NCI-H526 treated with DMSO at 0.1 percent for 48 hours (cell line): ENCODE measurements at regions not wholly inside any gene's neighbourhood (a gene's known extent, or its start where the extent isn't known, plus 50 kb on each side); places are given as distances from the start of the nearest gene placed in this dataset.
"Not testable (repeated sequence)": the region's sequence is repeated elsewhere in the genome, so short reads cannot be mapped to it uniquely, and the experiment has no call there.

Experiments used
- DNase-seq: peaks from one replicate; lab custom pipeline; 2025; lab: John Stamatoyannopoulos, UW

DNA sequence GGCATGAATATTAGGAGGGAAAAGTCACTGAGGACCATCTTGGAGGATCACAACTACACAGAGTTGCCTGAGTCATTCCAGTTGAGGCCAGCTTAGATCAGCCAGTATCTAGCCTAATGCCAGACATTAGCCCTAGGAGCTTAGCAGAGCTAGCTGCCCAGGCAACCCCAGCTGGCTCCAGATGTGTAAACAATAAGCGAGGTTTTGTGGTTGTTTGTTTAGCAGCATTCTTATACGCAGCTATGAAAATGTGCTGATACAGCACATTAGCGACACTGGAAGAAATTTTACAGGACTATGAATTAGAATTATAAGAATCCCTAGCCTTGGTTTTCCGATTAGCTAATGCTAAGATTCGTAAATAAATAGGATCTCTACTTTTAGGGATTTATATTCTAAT is 59.3 kb downstream of the BTBD3 start:
- DNase-seq = no peak

DNA sequence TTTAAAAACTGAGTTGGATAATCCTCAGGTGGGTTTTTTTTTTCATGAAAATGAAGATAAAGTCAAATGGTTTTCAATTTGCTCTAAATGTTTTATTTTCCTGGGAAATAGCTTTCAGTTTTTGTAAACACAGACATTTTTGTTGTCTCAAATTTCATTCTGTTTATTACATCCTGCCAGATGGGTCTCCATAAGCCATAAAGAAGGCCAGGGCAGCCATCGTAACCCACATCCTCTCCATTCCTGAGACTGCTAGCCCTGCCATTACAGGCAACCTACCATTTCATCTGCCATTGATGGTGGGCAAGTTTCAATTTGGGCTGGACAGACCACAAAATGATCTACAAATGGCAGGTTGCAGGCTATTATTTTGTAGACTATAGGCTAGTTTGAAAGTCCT is 60.8 kb downstream of the BTBD3 start:
- DNase-seq = no peak

DNA sequence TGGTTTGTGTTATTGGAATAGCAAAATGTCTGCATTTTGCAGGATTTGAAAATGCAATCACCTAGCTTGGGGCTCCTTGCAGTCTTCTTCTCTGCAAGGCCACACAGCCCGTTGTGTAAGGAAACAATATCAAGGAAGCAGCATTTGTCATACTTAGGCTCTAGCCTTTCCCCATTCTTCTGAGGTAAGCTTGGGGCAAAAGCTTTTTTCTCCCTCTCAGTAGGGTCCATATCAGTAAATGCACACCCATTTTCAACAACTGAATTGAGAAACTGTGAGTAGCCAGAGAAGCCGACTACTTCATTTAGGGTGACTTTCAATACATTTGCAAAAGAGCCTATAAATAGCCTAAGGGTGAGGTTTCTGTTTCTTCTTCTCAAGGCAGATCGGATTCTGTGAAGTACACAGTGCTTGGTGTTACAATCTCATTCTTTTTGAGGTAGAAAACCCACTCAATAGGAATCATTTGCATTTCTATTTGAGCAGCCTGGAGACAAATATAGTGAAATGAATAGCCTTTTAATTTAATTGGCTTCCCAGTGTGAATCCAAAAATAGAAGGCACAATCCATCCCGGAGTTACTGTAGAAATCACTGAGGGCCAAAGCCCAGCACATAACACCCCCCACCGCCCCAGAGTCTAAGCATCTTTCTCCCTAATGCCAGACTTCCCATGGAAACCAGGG is 61.8 kb downstream of the BTBD3 start:
- DNase-seq = no peak

DNA sequence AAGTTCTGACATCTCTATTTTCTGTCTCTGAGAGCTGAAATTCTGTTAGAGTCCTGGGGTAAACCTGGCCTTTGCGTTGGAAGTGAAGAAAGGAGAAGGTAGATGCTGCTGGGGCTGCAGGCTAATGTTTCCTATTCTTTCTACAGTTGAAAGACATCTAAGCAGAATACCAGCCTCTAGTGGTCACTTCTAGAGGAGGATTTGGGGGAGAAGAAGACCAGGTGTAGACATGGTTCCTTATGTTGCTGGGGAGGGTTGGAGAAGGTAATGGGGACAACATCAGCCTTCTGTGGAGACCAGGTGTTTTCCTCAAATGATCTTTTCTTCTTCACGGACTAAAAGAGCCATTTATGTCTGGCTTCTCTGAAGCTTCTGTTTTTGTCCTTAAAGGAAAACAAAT is 62.6 kb downstream of the BTBD3 start:
- DNase-seq = no peak

DNA sequence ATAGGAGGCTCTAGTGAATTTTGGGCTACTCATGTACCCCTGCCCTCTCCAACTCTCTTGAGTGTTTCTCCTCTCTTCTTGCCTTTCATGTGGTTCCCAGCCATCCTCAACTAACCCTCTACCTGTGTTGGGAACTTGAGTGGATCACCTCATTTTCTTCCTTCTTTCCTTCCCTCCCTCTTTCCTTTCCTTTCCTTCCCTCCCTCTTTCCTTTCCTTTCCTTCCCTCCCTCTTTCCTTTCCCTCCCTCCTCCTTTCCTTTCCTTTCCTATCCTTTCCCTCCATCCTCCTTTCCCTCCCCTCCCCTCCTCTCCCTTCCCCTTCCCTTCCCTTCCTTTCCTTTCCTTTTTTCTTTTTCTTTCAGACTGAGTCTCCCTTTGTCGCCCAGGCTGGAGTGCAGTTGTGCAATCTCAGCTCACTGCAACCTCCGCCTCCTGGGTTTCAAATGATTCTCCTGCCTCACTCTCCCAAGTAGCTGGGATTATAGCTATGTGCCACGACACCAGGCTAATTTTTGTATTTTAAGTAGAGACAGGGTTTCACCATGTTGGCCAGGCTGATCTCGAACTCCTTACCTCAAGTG is 63.8 kb downstream of the BTBD3 start:
- no peak for DNase-seq

DNA sequence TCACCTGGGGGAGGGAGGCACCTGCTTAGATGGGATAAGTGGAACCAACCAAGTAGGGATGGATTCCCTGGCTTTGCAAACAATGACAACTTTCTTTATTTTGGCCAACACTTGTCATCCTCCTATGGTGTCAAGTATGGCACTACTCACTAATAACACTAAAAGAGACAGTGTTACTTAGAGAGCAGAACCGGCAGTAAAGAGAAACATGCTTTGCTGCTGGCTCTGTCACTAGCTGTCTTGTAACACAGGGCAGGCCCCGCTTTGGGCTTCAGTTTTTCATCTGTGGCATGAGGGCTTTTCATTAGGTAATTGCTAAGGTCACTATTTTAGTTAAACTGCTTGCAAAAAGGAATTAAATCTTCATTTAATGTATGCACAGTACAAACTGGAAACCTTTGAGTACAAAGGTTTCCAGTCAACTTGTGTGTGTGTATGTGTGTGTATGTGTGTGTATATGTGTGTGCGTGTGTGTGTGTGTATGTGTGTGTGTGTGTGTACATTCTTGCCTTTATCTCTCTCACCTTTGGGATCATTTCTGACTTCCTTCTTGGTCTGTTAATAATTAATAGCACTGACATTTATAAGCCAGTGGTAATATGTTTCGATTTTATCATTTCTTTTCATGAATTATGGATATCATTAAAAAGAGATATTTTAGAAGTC is 64.7 kb downstream of the BTBD3 start:
- no peak for DNase-seq

DNA sequence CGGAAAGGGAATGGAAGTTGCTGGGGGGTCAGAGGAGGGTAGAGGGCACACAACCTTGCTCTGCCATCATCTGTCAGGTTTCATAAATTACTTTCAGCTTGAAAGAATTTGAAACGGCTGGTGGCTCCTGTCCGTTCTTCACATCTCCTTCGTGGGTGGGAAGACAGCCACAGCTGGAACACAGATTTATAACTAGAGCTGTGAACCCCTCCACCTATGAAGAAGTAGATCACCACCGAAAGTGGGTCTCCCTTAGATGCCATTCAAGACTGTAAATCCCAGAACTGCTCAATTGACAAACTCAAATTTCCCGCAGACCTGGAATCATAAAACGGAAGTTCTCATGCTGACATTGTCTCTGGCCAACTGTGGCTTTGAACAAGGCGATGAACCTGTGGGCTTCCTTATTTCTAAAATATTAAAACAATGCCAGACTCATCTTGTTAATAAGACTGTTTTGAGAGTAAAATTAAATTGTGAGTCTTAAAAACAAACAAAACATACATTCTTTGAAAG is 65.3 kb downstream of the BTBD3 start:
- no peak for DNase-seq

DNA sequence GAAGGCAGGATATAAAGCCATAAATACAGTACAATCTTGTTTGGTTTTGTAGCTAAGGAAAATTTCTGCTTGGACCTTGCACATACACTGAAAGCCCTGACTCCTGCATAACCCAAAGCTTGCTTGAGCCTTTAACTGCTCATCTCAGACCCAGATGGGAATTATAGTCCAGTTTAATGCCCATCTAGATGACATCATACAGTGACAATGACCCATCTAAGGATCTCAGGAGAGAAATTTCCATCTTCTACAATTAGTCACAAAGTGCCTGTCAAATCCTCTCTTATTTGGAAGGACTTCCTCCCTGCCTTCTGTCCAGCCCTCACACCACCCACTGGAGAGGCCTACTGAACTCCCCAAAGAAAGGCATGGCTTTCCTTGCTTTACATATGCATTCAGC is 69.3 kb downstream of the BTBD3 start:
- DNase-seq = no peak

DNA sequence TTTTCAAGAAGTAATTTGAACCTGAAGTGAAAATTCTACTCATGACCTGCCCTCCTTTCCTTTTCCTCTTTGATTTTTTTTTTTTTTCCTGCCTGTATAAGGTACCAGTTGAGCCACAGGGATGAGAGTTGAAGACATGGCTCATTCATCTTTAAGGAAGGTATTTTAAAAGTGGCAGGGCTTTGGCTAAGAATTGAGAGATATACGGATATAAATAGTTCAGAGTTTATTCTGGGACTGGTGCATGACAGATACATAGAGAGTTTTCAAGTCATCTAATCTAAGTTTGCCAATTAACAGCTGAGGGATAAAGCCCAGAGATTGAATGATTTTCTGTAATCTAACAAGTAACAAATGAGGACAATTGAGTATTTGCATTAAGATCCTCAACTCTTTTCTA is 69.8 kb downstream of the BTBD3 start:
- DNase-seq = no peak

DNA sequence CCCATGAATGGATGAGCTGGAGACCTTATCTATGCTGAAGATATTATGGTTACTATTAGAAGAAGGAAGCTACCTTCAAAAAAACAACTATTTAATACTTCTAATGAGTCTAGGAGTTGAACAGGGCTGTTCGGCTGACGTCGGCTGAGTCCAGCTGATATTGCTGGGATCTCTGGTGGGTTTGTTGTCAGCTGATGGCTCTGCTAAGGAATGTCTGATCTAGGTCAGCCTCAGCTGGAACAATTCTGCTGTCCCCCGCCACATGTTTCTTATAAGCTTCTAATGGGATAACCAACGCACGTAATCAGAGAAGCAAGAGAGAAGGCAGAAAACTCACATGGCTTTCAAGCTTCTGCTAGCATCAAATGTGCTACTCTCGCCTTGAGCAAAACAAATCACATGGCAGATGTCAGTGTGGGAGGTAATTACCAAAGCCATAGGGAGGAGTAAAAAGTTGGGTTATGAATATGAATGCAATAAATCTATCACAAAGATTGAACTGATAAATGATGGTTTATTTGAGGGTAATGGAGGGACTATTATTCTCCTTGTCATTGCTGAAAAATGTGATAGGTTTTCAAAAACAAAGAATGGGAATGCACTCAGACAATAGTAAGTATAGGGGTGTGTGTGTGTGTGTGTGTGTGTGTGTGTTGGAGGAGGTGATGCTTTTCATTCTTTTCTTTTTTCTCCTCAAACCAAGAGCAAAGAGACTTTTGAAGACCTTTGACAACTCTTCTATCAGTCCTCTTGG is 71.5 kb downstream of the BTBD3 start:
- no peak for DNase-seq

DNA sequence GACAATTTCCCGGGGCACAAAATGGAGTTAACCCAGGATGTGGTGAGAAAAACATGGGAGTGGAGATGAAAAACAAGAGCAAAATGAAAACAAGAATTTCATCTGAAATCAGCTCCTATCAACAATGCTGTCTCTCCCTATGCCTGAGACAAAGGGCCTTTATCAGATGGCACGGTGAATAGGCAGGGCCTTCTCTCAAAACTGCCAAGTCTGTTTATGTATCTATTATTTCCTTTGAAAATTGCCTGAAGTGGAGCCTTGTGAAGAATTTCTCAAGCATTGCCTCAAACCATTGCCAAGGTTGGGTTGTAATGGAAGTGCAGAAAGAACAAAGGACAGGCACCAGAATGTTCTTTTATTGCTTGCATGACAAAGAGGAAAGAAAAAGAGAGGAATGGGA is 74.7 kb downstream of the BTBD3 start:
- DNase-seq = no peak

DNA sequence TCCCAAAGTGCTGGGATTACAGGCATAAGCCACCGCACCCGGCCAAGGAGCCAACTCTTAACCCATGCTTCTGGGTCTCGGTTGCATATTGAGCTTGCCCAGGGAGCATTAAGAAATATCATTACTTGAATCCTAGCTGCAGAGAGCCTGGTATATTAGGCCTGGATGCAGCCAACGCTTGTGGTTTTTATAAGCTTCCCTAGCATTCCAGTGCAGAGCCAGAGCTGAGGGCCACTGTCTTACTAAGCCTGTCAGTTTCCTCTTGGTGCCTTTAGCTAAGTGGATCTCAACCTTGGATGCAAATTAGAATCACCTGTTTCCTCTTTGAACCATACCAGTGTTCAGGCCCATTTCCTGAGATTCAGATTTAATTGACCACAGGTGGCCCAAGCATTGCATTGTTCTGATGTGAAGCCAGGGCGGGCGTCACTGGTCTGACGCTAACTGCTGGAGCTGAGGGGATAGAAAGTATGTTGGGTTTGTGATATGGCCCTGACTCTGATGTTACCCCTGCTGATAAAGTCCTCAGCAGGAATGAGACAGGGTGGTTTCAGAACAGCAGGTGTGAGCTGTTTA is 76.3 kb downstream of the BTBD3 start:
- no peak for DNase-seq

DNA sequence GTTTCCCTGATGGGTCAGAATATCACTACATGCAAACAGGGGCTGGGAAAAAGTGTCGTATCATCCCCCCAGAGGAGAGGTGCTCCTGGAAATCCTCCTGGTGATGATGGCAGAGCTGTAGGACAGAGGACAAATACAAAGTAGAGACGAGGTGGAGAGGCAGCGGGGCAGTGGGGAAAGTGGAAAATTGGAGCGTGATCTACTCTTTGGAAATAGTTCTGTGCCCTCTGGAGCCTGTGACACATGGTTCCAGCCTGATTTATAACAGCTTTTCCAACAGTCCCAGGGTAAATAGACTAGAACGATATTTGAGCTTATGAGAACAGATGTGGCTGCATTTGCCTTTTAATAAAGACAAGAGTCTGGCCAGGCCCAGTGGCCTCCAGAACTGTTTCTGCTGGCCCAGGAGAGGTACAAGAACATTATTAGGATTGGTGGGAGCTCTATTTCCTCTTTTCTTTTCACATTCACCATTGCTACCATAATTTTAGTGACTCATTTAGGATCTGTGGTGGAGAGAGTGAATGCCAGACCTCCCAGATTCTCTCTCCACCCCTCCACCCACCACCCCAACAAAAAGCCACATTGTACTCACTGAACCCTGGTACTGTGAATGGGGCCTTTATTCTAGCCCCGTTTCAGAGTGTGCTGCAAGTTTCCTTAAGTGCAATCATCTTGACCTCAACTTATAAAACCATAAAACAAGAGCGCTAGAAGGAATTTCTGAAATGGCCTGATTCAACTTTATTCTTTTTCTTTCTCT is 78.3 kb downstream of the BTBD3 start:
- no peak for DNase-seq

DNA sequence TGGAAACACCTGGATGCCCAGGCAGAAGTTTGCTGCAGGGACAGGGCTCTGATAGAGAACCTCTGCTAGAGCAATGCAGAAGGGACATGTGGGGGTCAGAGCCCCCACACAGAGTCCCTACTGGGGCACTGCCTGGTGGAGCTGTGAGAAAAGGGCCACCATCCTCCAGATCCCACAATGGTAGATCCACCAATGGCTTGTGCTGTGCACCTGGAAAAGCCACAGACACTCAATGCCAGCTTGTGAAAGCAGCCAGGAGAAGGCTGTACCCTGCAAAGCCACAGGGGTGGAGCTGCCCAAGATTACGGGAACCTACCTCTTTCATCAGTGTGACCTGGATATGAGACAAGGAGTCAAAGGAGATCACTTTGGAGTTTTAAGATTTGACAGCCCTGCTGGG is 87.1 kb downstream of the BTBD3 start:
- DNase-seq = not testable (repeated sequence)

DNA sequence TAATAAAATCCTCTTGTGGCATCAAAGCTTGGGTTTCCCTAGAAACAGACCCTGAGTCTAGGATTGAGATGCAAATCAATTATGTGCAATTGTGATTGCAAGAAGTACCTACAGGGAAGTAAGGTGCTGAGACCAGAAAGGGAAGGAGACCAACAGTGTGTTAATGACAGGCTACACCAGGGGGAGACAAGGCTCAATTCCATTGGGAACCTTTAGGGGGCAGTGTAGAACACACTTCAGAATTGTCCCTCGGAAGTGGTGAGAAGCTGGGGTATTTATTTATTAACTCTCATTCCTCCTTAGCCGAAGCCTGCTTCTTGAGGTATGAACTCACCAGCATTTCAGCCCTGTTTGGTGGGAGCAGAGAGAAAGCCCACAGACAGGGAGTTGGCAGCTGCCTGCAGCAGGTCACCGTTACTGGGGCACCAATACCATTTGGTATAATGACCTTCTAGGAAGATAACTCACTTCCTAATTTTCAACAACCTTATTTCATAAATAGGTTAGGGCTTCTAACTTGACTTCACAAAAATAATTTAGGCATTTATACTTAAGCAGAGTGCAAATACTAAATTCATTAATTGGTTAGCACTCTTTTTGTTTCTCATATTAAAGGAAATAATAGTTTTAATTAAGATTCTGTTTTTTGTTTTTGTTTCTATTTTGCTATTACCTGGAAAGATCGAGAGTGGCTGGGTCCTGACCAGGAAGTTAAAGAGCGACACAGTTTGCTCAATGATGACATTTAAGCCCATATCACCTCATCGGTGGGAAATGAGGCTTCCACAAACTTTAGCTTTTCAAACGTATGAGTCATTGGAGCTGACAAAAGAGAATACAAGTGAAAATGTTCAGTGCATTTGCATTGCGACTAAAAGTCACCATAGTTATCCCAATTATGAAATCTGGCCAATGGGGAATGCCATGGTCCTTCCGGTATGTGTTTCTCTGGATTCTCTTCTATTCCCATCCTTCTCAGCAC is 94.8 kb downstream of the BTBD3 start:
- no peak for DNase-seq

DNA sequence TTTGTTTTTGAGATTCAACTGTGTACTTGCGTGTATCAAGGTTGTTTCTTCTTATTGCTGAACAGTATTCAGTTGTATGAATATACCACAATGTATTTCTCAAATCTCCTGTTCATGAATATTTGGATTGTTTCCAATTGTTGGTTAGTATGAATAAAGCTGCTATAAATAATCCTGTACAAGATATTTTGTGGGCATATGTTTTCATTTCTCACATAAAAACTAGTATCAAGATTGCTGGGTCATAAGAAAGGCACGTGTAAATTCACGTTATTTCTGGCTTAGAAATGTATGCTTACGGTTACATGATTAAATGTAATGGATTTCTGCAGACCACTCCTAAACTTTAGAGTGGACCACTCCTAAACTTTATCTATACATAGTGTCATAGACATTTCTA is 96.6 kb downstream of the BTBD3 start:
- DNase-seq = no peak

DNA sequence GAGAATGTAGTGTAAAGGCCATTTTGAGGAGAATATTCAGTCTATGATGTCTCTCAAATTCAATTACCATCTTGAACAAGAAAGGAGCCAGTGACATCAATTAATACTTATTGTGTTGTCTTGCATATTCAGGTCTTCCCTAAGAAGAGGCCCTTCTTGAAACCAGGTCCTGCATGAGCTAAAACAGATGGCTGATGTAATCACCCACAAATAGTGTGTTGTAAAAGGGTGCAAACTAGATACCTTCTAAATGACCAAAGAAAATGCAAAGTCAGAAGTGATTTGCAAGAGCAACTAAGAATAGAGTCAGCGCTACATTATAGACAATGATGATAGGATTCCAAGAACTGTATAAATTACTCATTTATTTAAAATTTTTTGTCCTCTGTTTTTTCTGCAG is 97.0 kb downstream of the BTBD3 start:
- DNase-seq = no peak

DNA sequence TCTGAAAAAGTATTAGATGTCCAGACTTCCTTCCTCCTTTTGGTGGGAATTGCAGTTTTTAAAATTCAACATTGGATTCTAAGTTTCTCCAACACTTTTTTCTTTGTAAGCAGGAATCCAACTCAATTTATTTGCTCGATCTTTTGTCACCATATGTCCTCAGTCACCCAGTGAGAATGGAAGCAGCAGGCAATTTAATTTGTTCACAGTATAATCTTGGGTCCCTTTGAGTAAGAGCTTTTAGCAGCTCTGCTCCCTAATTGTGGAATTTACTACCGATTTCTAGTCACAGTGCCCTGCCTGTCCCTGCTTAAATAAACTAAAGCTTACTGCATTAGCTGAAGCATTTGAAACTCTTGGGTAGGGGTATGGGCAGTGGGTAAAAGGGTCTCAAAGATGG is 98.6 kb downstream of the BTBD3 start:
- no peak for DNase-seq

DNA sequence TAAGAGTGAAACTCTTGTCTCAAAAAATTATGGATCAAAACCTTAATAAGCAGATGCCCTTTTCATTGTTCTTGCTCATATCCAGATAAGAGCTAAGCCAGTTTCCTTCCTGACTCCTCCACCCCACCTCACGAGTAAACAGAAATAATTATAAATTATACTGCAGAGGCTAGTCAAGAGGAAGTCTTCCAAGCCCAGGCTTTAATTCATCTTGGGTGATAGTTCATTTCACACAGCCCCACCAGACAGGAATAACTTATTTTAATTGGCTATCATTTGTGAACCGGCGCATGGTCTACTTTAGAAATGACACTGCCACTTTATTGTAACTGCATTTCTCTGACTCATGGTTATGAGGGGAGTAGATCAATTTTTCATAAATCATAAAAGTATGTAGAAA is 102.0 kb downstream of the BTBD3 start:
- DNase-seq = no peak

DNA sequence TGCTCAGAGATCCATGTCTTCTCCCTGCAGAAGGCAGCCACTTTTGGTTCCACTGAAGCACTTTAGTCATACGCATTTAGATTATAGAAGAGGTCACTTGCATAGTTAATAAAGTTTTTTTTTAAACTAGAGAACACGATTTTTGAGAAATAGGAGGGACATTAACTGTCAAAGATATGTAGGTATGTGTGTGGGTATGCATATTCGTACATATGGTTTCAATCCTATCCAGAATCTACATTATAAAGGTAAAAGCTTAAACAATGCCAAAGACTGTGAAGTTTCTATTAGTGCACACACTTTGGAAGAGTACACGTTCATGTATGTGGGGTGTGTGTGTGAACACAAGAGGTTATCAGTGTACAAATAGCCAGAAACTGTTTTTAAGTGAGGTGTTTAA is 103.2 kb downstream of the BTBD3 start:
- DNase-seq = no peak
